Rectal smooth muscle tissue (tissue), 1 donor: ENCODE measurements at regions not wholly inside any gene's neighbourhood (a gene's known extent, or its start where the extent isn't known, plus 50 kb on each side); places are given as distances from the start of the nearest gene placed in this dataset.
"Not testable (repeated sequence)": the region's sequence is repeated elsewhere in the genome, so short reads cannot be mapped to it uniquely, and the experiment has no call there.

ENCODE experiments used
- H3K27ac ChIP-seq: one replicate; pipeline ENCODE4 v1.7.0; 2013; ENCODE audit warnings: low read depth, low read length, inconsistent platforms
- H3K27me3 ChIP-seq: one replicate; pipeline ENCODE4 v1.7.0; 2013; ENCODE audit warnings: low read length; ENCODE audit not compliant: control insufficient read depth, insufficient read depth
- H3K36me3 ChIP-seq: one replicate; pipeline ENCODE4 v1.7.0; 2013; ENCODE audit warnings: low read length; ENCODE audit not compliant: control insufficient read depth, insufficient read depth
- H3K4me1 ChIP-seq: one replicate; pipeline ENCODE4 v1.7.0; 2013; ENCODE audit warnings: low read length; ENCODE audit not compliant: control insufficient read depth, insufficient read depth
- H3K4me3 ChIP-seq: one replicate; pipeline ENCODE4 v1.7.0; 2013; ENCODE audit warnings: low read length
- H3K9ac ChIP-seq: one replicate; pipeline ENCODE4 v1.7.0; 2013; ENCODE audit warnings: low read length

DNA sequence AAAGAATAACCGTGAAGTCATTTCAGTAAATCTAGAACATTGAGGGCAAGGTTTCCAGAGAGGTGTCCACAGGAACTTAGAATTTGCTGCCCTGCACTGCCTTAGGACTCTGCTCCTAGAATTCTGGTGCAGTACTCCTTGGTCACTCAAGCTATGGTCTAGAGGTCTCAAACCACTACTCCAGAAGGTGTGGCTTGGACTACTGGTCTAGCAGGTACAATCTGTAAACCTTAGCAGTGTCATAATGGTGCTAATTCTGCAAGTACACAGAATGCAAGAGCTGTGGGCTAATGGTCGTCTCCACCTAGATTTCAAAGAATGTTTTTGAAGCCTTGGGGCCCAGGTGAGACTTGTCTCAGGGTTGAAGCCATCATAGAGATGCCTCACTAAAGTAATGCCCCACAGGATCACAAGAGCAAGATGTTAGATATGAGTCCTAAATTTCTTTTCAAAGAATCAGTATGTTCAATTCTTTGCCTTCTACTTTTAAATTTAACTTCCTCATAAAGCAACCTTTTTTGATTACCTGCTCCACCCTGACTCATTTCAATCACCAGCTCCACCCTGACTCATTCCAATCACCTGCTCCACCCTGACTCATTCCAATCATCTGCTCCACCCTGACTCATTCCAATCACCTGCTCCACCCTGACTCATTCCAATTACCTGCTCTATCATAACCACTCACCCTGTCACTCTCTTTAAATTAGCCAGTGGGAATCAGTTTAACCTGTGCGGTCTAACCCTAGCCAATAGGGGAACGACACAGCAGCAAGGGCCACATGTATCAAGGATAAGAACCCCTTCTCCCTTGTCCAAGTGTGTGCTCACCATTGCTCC lies 1111.8 kb upstream of the ACO1 start:
- Histone ChIP-seq H3K4me3 (no peak overlapping the region), H3K36me3 (no peaks in the 10 kb centered on the region), H3K4me1 (no peaks in the 10 kb centered on the region), H3K27ac (no peak overlapping the region), H3K27me3 (no peaks in the 10 kb centered on the region), H3K9ac (no peak overlapping the region)

GRCh38 chr9:31275419-31275818 lies 1109.0 kb upstream of the ACO1 start:
- no peaks in the 10 kb centered on the region for H3K27me3 ChIP-seq
- no peaks in the 10 kb centered on the region for H3K4me1 ChIP-seq
- no peak overlapping the region for H3K27ac ChIP-seq
- no peak overlapping the region for H3K9ac ChIP-seq
- H3K4me3 ChIP-seq: no peak overlapping the region
- H3K36me3 ChIP-seq: no peaks in the 10 kb centered on the region

- Histone ChIP-seq H3K27ac (no peak overlapping the region), H3K9ac (no peak overlapping the region), H3K4me1 (no peaks in the 10 kb centered on the region), H3K27me3 (no peaks in the 10 kb centered on the region), H3K36me3 (no peaks in the 10 kb centered on the region), H3K4me3 (no peak overlapping the region)
These were observed 1093.7 kb upstream of the ACO1 start for GRCh38 chr9:31290731-31291130.

DNA sequence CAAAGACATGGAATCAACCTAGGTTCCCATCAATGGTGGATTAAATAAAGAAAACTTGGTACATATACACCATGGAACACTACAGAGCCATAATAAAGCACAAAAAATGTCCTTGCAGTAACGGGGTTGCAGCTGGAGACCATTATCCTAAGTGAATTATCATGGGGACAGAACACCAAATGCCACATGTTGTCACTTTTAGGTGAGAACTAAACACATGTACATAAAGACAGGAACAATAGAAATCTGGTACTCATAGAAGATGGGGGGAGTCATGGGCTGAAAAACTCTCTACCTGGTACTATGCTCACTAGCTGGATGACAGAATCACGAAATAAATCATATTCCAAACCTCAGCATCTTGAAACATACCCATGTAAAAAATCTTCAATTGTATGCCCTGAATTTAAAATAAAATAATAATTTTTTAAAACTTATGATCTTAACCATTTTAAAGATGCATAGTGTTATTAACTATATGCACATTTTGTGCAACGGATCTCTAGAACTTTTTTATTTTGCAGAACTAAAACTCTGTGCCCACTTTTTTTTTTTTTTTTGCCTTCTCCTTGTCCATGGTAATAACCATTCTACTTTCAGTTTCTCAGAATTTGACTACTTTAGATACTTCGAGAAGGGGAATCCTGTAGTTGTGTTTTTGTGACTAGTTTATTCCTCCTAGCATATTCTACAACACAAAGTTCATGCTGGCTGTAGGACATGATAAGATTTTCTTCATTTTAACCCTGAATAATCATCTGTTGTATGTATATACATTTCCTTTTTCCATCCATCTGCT lies 1081.6 kb upstream of the ACO1 start:
- Histone ChIP-seq H3K27ac (no peak overlapping the region), H3K4me1 (no peaks in the 10 kb centered on the region), H3K27me3 (no peaks in the 10 kb centered on the region), H3K9ac (no peak overlapping the region), H3K4me3 (no peak overlapping the region), H3K36me3 (no peaks in the 10 kb centered on the region)

DNA sequence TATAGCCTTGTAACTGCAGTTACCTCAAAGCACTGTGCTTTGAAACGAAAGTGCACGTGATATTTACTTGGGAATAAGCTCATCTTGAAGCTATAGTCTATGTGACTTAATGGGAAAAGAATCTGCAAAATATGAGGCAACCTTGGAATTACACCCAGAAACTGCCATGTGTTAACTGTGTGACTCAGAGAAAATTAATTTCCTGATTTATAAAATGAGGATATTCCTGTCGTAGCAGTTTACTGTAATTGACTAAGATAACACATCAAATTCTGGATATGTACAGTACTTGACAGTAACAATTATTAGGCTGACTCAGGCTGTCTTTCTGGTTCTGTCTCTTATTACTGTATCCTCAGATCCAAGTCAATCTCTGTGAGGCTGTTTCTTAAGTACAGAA lies 1079.9 kb upstream of the ACO1 start:
- Histone ChIP-seq H3K9ac (no peak overlapping the region), H3K4me3 (no peak overlapping the region), H3K27ac (no peak overlapping the region), H3K36me3 (no peaks in the 10 kb centered on the region), H3K4me1 (no peaks in the 10 kb centered on the region), H3K27me3 (no peaks in the 10 kb centered on the region)

- Histone ChIP-seq H3K36me3 (no peaks in the 10 kb centered on the region), H3K27me3 (no peaks in the 10 kb centered on the region), H3K4me1 (no peaks in the 10 kb centered on the region), H3K27ac (no peak overlapping the region), H3K9ac (no peak overlapping the region), H3K4me3 (no peak overlapping the region)
These were observed 1070.2 kb upstream of the ACO1 start for GRCh38 chr9:31314241-31314640.

DNA sequence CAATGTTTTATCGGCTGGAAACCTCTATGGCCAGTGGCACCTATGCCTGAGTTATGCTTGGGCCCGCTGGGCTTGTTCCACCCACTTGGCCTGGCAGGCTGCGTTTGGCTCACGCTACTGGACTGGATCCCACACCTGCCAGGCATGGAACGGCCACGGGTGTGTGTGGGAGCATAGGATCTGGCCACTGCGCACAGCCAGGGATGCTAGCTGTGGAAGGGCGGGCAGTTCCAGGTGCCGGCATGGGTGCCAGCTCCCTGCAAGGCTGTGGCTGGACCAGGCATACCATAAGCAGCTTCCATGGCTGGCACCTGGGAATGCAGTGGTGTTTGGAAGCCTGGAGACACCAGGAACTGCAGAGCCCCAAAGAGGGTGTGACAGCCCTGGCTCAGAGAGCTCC lies 1063.9 kb upstream of the ACO1 start:
- H3K9ac ChIP-seq: no peak overlapping the region
- H3K4me1 ChIP-seq: no peaks in the 10 kb centered on the region
- H3K27me3 ChIP-seq: no peaks in the 10 kb centered on the region
- no peaks in the 10 kb centered on the region for H3K36me3 ChIP-seq
- H3K27ac ChIP-seq: no peak overlapping the region
- no peak overlapping the region for H3K4me3 ChIP-seq

- Histone ChIP-seq H3K9ac (no peak overlapping the region), H3K27me3 (no peaks in the 10 kb centered on the region), H3K4me1 (no peaks in the 10 kb centered on the region), H3K36me3 (no peaks in the 10 kb centered on the region), H3K4me3 (no peak overlapping the region), H3K27ac (no peak overlapping the region)
These were observed 1063.2 kb upstream of the ACO1 start for GRCh38 chr9:31321256-31321655.

GRCh38 chr9:31321686-31322085 lies 1062.8 kb upstream of the ACO1 start:
- Histone ChIP-seq H3K9ac (no peak overlapping the region), H3K4me1 (no peaks in the 10 kb centered on the region), H3K27me3 (no peaks in the 10 kb centered on the region), H3K4me3 (no peak overlapping the region), H3K27ac (no peak overlapping the region), H3K36me3 (no peaks in the 10 kb centered on the region)

- no peaks in the 10 kb centered on the region for H3K4me1 ChIP-seq
- no peak overlapping the region for H3K9ac ChIP-seq
- H3K4me3 ChIP-seq: no peak overlapping the region
- no peaks in the 10 kb centered on the region for H3K27me3 ChIP-seq
- no peak overlapping the region for H3K27ac ChIP-seq
- H3K36me3 ChIP-seq: no peaks in the 10 kb centered on the region
These were observed 1060.6 kb upstream of the ACO1 start for GRCh38 chr9:31323726-31324444.

DNA sequence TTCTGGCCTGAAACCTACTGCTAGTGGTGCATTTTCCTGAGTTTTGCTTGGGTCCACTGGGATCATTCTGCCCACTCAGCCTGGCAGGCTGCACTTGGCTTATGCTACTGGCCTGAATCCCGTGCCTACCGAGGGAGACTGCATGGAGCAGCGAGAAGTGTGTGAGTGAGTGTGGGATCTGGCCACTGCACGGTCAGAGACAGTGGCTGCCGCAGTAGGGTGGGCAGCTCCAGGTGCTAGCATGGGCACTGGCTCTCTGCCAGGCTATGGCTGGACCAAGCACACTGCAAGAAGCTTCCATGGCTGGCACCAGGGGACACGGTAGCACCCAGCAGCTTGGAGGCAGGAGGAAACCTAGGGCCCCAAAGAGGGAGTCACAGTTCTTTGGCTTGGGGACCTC lies 1058.7 kb upstream of the ACO1 start:
- H3K27ac ChIP-seq: no peak overlapping the region
- no peaks in the 10 kb centered on the region for H3K27me3 ChIP-seq
- no peaks in the 10 kb centered on the region for H3K4me1 ChIP-seq
- no peak overlapping the region for H3K9ac ChIP-seq
- H3K36me3 ChIP-seq: no peaks in the 10 kb centered on the region
- H3K4me3 ChIP-seq: no peak overlapping the region

GRCh38 chr9:31326883-31327282 lies 1057.6 kb upstream of the ACO1 start:
- not testable (repeated sequence) for H3K36me3 ChIP-seq, H3K9ac ChIP-seq, H3K27ac ChIP-seq, H3K27me3 ChIP-seq, H3K4me3 ChIP-seq, H3K4me1 ChIP-seq
